ENCODE measurements at regions not wholly inside any gene's neighbourhood (a gene's known extent, or its start where the extent isn't known, plus 50 kb on each side); places are given as distances from the start of the nearest gene placed in this dataset.
"Not testable (repeated sequence)": the region's sequence is repeated elsewhere in the genome, so short reads cannot be mapped to it uniquely, and the experiment has no call there.

GRCh38 chr3:125916376-125916978 is 52.5 kb upstream of the ROPN1B start:
- peak; percentile 96 for DNase-seq (ENCODE audit: low read depth)

GRCh38 chr3:125917020-125917549 is 51.9 kb upstream of the ROPN1B start:
- DNase-seq (ENCODE audit: low read depth), result not testable (repeated sequence)

GRCh38 chr3:125918024-125918423 is 51.0 kb upstream of the ROPN1B start:
- not testable (repeated sequence) for DNase-seq (ENCODE audit: low read depth)

GRCh38 chr3:125918451-125918850 is 50.5 kb upstream of the ROPN1B start:
- DNase-seq (ENCODE audit: low read depth), result not testable (repeated sequence)

GRCh38 chr3:125918866-125919265 is 50.1 kb upstream of the ROPN1B start:
- not testable (repeated sequence) for DNase-seq (ENCODE audit: low read depth)

Data from T follicular helper cell (primary cell).